Activated T-cell treated with anti-CD3 and anti-CD28 coated beads for 1 hour (primary cell): ENCODE measurements at regions not wholly inside any gene's neighbourhood (a gene's known extent, or its start where the extent isn't known, plus 50 kb on each side); places are given as distances from the start of the nearest gene placed in this dataset.

Source experiments
- DNase-seq: peaks from one replicate; pipeline ENCODE4 v3.0.0-alpha.2; 2020; ENCODE audit warnings: low read depth

DNA sequence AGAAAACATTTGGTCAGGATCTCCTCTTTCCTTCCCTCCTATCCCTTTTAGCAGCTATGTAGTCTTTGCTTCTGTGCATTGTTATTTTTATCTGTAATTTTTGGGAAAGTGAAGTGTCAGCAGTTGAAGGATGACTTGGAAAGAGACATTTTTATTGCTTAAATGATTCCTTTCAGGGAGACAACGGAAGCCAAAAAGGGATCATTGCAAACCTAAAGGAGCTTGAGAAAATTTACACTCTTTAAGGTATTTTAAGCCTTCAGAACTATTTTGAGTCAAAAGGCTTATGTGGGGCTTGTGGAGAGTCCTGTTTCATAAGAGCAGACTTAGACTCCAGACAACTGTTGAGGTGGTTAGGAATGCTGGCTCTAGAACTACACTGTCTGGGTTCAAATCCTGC lies 281.6 kb downstream of the KIF4B start:
- DNase-seq: no peak

DNA sequence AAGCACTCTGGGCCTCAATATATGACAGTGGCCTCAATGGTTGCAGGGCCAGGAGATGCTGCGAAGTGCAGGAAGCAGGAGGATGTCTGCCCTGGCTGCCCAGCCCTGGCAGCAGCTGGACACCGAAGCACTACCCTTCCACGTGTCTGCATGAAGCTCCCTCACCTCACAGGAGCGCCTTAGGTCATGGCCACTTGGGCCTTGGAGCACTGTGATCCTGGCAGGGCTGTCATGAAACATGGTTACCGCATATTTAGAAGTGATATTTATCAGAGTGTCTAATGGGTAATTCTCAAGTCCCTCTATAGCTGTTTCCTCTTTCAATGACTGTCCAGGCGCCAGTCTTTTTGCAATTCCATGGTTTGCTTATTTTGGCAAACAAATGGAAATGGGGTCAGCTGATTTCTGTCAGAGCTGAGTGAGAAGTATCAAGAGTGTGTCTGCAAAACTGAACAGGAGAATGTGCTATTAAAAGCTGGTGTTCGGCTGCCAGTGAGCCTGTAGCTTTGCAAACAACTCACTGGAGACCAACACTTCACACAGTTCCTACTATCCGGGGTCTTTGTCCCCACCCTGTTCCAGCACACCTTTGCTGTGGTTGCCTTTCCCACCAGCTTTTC lies 285.9 kb downstream of the KIF4B start:
- DNase-seq: no peak

DNA sequence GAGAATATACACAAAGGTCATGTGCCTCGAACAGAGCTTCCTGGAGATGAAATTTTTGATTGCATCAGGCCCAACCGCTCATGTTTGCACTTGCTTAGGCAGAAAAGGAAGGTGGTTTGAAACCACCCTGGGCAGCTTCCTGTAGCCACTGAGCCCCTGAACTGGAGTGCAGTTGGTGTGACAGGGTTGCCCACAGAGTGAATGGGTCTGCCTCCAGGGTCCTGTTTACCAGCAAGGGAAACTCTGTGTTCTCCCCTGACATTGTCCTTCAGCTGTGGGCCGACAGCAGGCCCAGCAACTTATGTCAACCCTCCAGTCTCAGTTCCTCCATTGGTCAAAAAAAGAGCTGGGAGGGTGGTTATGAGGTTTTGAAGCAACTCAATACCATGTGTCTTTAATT lies 289.6 kb downstream of the KIF4B start:
- no peak for DNase-seq

DNA sequence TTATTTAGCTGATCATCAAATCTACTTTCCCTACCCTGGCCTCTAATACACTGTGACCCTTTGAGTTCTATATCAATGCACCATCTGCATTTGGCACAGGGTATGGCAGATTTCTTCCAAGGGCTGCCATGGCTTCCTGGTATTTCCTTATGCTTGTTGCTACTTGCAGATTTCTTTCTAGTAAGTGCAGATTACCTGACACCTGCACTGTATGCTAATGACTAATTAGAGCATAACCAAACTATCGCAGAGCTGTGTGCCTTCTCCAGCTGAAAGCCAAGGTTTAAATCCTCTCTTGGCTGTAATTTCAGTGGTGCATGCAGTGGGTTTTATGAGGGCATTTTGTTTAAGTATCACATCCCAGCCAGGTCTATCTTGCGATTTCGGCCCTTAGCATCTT lies 293.7 kb downstream of the KIF4B start:
- no peak for DNase-seq

DNA sequence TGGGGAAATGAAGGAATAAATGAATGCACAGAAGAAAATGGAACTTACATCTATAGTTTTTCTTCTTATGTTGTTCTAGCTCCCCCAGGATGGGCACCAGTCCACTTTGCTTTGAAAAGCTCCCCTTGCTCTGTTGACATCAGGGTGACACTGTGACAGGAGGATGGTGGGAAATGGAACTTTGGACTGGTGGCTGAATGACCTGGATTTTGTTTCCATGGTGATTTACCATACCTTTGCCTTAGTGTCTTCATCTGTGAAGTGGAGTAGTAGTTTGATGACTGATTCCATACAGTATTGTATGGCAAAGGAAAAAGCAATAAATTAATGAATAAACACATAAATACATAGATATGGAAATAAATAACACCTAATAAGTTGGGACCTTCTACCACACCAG lies 294.7 kb downstream of the KIF4B start:
- no peak for DNase-seq

DNA sequence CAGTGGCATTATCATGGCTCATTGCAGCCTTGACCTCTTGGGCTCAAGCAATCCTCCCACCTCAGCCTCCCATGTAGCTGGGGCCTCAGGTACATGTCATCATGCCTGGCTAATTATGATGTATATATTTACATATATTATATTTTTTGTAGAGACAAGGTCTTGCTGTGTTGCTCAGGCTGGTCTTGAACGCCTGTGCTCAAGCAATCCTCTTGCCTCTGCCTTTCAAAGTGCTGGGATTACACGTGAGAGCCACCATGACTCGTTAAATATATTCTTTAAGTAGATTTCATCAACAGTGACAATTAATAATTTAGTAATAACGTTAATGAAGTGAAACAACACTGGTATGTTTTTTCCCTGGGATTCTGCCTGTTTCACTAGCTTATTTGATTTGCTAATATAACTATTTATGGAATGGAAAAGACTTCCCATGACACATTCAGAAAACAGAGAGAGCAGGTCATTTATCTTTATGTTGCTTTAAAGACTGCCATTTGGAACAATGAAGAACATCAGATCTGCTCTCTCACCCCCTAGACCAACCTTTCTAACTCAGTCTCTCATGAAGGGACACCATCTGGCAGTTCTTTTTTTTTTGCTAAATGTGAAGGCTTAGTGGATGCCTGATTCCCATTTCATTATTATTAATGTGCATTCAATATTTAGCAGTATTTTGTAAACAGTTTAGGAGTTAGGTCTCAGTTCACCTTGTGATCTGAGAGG lies 295.6 kb downstream of the KIF4B start:
- no peak for DNase-seq

DNA sequence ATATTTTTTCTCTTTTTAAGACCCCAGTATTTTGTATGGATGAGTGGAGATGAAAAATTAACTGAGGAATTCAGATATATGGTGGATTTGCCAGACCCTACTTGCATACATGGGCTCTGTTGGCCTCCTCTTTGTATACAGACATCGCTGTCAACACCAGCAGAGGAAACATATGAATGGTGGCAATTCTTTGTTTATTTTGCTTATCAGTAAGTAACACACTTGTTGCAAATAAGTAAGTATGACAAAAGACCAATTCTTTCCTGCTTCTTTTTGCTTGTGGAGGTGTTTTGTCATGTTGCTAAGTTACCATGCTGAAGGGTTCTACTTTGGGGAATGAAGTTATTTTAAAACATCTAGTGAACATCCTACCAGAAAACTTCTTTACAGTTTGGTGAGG lies 298.2 kb downstream of the KIF4B start:
- no peak for DNase-seq

DNA sequence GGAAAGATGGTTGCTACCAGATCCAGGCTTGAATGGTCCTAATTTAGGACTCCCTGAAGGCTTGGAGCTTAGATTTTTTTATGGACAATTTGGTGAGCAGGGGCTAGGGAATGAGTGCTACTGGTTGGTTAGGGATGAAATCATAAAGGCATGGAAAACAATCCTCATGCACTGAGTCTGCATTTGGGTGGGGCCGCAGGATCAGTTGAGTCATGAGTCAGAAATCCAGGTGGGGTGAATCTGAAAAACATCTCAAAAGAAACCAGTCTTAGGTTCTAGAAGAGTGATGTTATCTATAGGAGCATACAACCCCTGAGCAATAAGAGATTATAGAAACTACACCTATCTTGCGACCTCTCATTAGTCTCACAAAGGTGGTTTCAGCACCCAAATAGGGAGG lies 300.0 kb downstream of the KIF4B start:
- DNase-seq: no peak

DNA sequence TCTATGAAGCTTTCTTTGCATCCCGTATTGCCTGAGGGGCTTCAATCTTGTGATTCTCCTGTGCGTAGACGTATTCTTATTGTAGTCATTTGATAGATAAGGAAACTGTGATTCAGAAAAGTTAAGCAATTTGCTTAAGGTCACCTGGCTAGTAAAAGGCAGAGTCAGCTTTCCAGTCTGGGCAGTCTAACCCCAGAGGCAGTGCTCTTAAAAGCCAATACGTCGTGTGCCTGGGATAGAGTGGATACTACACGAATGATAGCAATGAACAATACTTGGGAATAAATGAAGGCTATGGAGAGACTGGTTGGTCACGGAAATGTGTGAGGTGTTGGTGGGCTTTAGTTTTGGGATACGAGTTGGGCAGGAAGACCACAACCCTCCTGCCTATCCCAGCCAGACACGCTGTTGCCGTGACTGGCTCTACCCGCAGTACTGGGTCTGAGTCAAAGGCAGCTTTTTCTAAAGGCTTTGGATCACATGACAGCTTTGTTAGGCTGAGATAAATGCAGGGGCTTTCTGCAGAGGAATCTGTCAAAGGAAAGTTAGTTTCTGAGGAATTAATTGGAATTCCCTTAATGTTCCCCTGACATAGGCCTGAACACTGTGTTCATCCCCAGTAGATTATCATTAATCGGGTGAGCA lies 302.6 kb downstream of the KIF4B start:
- DNase-seq: no peak

DNA sequence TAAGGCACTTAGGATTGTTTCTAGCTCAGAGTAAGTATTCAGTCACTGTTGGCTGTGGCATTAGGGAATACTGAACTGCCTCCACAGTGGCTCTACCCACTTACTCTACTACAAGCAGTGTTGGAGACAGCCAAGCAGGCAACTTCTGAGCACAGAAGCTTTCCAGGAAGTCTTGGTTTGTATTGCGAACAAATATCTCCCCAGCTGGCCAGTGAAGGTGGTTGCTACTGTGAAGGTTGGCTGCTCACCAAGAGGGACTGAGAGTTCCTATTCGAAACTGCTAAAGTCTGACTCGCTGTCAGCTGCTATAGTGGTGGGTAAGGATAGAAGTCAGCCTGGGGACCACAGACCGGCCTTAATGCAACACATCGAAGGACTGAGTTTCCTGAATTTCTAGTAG lies 319.1 kb downstream of the KIF4B start:
- no peak for DNase-seq

DNA sequence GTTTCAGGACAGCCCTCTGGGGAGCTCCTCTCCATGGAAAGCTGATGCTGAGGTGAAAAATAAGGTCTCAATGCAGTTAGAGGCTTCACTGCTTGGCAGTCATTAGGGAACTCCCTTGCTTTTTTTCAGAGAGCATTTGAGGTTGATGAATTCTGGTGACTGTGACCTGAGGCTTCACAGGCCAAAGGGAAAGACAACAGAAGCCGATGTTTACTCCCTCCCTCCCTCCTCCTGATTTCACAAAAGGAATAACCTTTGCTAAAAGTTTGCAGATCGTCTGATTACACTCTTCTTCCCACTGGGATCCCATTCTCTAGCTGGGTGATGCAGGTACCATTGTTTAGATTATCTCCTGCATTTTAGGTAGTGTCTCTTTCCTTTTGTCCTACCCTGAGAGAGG lies 329.4 kb downstream of the KIF4B start:
- DNase-seq: no peak

DNA sequence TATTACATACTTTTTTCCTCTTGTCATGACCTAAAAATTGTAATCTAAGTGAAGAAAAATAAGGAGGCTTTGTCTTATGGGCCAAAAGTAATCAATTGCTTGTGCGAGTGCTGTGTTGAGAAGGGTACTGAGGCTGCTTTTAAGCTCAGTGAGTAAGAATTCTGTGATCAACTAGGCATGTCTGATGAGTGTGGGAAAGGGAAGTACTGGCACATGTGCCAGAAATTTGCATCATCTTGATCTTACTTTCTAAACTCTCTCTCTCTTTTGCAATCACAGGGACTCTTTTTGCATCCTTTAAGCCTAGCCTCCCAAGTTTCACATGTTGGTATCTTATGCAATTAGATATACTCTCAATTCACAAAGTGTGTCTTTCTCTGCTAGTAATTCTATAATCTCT lies 329.9 kb downstream of the KIF4B start:
- no peak for DNase-seq

DNA sequence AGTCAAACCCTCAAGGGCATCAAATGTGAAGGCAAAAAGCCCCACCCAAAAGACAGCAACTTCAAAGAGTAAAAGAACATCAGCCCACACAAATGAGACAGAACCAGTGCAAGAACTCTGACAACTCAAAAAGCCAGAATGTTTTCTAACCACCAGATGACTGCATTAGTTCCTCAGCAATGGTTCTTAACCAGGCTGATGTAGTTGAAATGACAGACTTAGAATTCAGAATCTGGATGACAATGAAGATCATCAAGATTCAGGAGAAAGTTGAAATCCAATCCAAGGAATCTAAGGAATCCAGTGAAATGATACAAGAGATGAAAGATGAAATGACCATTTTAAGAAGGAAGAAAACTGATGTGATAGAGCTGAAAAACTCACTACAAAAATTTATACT lies 339.7 kb downstream of the KIF4B start:
- no peak for DNase-seq

DNA sequence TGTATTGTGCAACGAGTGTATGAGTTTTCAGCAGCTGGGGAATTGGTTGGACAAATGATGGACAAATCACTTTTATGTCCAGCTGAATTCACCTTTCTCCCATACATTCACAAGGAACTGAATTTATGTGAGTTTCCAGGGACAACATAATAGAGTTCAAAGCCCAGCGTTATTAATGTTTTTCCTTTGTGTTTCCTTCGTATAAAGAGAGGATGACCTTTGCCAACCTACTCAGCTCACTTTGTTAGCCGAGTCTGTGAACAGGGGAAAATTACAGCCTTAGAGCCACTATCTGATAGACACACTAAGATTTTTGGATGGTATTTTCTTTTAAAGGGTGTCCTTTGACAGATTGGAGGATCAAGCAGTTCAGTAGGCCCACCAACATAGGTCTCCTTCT lies 352.5 kb downstream of the KIF4B start:
- no peak for DNase-seq

DNA sequence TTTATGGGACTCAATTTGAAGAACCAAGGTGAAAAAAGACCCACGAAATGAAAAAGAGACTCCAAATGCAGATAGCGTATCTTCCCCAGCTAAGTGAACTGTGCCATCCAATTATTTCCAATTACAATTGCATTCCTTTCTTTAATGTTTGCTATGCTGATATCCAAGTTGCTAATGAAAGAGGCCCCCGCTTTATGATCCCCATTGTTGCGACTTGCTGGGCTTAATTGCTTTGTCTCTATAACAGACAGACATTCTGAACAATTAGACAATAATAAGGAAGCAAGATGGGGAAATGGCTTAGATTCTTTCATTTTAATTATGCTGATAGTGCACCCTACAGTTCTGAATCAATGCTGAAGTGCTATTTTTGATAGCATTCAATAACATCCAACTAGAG lies 354.3 kb downstream of the KIF4B start:
- no peak for DNase-seq

DNA sequence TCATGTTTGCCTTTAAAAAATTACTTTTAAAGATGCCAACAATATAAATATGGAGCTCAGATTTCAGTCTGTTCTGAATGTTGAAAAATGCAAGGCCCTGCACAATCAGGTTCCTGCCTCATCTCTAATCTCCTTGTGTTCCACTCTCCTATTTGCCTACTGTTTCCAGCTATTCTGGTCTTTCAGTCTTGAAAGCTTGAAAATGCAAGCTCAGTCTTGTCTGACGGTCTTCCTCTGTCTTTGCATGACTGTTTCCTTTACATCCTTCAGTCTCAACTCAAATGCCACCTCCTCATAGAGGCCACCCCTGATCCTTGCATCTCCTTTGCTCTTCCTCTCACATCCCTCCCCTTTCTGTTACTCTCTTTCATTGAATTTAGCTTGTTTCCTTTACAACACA lies 354.9 kb downstream of the KIF4B start:
- no peak for DNase-seq

DNA sequence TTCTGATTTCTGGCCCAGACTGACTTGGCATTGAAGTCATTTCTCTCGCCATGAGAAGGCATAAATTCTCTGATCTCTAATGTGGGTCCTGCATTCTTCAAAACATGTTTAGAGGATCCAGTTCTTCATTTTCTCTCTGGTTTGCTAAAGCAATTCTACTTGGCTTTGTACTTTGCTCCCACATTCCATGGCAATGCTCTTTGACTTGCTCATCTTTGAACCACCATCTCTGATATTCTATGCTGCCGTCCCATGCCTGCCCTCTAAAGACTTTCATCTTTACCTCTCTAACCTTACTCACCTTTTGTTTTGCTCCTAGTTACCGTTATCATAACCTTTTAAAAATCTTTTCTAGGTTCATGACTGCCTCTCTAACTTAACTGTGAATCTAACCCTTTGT lies 366.9 kb downstream of the KIF4B start:
- DNase-seq: no peak

DNA sequence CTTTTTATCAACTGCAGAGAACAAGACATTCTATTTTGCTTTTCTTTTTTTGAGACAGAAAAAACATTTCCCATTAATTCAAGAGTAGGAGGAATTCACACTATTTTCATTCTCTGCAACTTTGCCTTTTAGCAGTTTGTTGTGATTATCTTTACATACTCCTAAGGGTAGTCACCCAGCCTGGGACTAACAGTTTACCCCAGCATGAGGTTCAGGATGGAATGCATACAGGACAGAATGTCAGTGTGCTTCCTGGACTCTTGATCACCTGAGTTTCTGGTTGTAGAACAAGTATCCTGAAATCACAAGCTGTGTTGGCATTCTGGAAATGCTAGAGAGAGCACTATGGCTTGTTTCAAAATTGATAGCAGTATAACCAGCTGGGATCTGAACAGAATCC lies 368.1 kb downstream of the KIF4B start:
- no peak for DNase-seq

DNA sequence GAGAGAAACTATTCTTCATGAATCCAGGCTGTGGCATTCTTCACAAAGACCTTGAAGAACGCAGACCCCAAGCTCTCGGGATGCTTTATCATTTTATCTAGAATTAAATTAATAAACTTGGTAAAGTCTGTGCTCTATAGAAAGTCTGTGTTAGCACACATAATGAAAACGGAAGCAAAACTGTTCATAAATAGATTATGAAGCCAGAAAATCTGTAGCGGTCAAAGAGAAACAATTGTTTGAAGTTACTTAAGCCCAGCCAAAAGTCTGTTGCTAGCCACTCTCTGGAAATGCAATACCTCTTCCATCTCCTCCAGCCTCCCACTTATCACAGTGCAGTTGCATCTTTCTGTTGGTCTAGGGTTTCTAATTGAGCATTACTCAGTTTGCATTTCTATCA lies 375.9 kb downstream of the KIF4B start:
- DNase-seq: no peak

DNA sequence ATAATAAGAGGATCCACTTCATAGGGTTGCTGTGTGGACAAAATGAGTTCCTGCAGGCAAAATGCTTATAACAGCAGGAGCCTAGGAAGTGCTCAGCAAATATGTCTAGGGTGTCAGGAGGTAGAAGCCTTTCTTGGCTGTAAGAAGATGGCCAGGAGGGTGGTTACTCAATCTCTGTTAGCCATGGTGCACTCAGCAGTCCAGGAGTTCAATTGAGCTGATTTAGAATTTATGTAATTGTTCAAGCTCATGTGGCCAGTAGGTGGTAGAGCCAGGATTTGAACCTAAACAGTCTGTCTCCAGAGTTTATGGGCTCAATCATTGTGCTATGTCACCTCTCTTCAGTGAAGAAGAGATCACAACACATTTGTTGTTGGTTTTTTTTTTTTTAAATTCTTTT lies 381.2 kb downstream of the KIF4B start:
- no peak for DNase-seq

DNA sequence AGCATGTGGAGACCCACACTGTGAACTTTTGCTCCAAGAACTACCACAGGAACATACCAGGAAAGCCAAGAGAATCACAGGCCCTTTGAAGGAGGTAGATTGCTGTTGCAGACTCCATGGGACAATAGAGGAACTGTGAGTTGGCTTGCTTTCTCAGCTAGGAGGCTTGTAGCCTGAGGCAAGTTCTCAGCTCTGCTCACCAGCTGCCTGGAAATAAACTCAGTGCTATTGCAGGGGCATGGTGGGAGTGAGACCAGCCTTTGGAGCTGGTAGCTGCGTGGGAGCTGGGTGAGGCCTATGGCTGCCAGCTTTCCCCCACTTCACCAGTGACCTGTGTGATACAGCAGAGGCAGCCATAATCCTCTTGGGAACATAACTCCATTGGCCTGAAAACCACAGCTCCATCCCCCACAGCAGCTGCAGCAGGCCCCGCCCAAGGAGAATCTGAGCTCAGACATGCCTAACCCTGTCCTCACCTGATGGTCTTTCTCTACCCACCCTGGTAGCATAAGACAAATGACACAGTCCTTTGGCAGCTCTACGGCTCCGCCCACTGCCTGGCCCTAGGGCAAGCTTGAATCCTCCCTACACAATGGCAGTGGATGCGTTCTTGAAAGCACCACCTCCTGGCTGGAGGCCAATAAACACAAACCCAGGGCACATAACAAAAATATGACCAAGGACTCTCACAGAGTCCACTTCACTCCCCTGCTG lies 389.5 kb downstream of the KIF4B start:
- no peak for DNase-seq

DNA sequence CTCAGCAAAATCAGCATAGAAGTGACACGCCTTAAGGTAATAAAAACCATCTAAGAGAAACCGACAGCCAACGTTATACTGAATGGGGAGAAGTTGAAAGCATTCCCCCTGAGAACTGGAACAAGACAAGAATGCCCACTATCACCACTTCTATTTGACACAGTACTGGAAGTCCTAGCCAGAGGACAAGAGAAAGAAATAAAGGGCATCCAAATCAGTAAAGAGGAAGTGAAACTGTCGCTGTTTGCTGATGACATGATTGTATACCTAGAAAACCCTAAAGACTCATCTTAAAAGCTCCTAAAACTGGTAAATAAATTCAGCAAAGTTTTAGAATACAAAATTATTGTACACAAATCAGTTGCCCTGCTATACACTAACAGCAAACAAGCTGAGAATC lies 393.3 kb downstream of the KIF4B start:
- DNase-seq: no peak

DNA sequence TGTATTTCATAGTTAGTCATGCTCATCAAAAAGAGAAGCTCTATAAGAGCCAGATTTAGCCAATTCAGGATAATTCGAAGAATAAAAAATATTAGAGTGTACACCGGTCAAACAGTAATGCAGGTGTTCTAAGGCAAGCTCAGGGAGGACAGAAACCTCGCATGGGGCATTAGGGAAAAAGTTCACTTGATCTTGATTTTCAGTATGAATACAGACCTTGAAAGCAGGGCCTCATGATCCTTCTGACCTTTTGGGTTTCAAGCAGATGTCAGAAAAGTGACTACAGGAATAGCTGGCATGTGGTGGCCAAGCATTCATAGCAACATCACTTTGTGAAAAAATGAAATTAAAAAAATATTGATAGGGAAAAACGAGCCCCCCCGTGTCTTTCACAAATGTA lies 394.9 kb downstream of the KIF4B start:
- no peak for DNase-seq
